K562 (cell line): ENCODE measurements at regions not wholly inside any gene's neighbourhood (a gene's known extent, or its start where the extent isn't known, plus 50 kb on each side); places are given as distances from the start of the nearest gene placed in this dataset.
"Not testable (repeated sequence)": the region's sequence is repeated elsewhere in the genome, so short reads cannot be mapped to it uniquely, and the experiment has no call there.

ENCODE experiments used
- ATAC-seq: fragments of 200-7000 bp; cut with Tn5 transposase; 3 replicates; pipeline ENCODE4 v1.9.1; 2020; ENCODE audit warnings: moderate library complexity
- BruUV-seq: library from RNA; stranded (reverse); fragments of 400-500 nt; replicated peaks from 2 replicates; lab custom pipeline; 2021; lab: Mats Ljungman, UMichigan
- CTCF ChIA-PET: fragments of 300-600 bp; formaldehyde crosslinking; extraction: SDS; loops from one replicate; lab custom pipeline; 2021; ENCODE audit warnings: low intra/inter-chr PET ratio; lab: Yijun Ruan, JAX
- POLR2A ChIA-PET: fragments of 300-600, 350-650 bp; sonication (Branson Sonifier 250); formaldehyde crosslinking; extraction: SDS; loops from one replicate; lab custom pipeline; 2021; ENCODE audit warnings: antibody characterized with exemption, inconsistent platforms; lab: Yijun Ruan, JAX
- DNase-seq, 4 experiments: peaks; one replicate each; pipeline versions ENCODE4 v3.0.0 to v3.0.0-alpha.2; 2011 to 2018; ENCODE audit warnings: low spot score in 3 of 4, mixed read lengths in 3 of 4; ENCODE audit errors: extremely low read depth in 1 of 4
- FAIRE-seq: peaks from 2 replicates; lab custom pipeline; 2011; peaks lifted over from hg19 to GRCh38; lab: Jason Lieb, UNC
- H2AFZ ChIP-seq: 2 replicates; pipeline ENCODE4 v1.6.0; 2011; ENCODE audit warnings: low read depth, low read length, control low read depth, inconsistent platforms
- H3K27ac ChIP-seq: fragments of 200-600 bp; 3 replicates; pipeline ENCODE4 v1.8.0; 2011; ENCODE audit warnings: low read depth, mild to moderate bottlenecking, control low read depth, inconsistent platforms, low read length, moderate library complexity, mixed read lengths; ENCODE audit errors: extremely low read depth
- H3K27me3 ChIP-seq, 2 experiments: fragments of 300-600 bp in 1 of 2; 2 replicates in 1 of 2; 3 replicates in 1 of 2; pipeline versions ENCODE4 v1.6.0 to v1.8.0; 2011; ENCODE audit warnings: inconsistent platforms in 2 of 2, low read length in 2 of 2, mild to moderate bottlenecking in 1 of 2, mixed read lengths in 1 of 2, moderate library complexity in 1 of 2; ENCODE audit not compliant: control insufficient read depth in 2 of 2, insufficient read depth in 2 of 2
- H3K36me3 ChIP-seq: fragments of 300-600 bp; 3 replicates; pipeline ENCODE4 v1.8.0; 2011; ENCODE audit warnings: mild to moderate bottlenecking, low read length, inconsistent platforms; ENCODE audit not compliant: control insufficient read depth, insufficient read depth
- H3K4me1 ChIP-seq, 2 experiments: fragments of 200-600 bp in 1 of 2; replicated peaks in 1 of 2; 2 replicates in 1 of 2; 3 replicates in 1 of 2; pipeline versions ENCODE4 v1.5.1 to v1.8.0; 2011; ENCODE audit warnings: inconsistent platforms in 2 of 2, low read length in 2 of 2, mild to moderate bottlenecking in 1 of 2, mixed read lengths in 1 of 2, moderate library complexity in 1 of 2; ENCODE audit not compliant: control insufficient read depth in 2 of 2, insufficient read depth in 2 of 2
- H3K4me2 ChIP-seq: 2 replicates; pipeline ENCODE4 v1.6.1; 2011; ENCODE audit warnings: low read length, control low read depth, inconsistent platforms, mixed read lengths; ENCODE audit not compliant: insufficient read depth
- H3K4me3 ChIP-seq: fragments of 200-600 bp; sonication (generic), shearing (Covaris generic); 2 replicates; pipeline ENCODE4 v1.5.1; 2016; ENCODE audit warnings: control low read depth, inconsistent platforms
- H3K79me2 ChIP-seq: fragments of 200-600 bp; 3 replicates; pipeline ENCODE4 v1.8.0; 2011; ENCODE audit warnings: low read length, inconsistent platforms; ENCODE audit not compliant: control insufficient read depth, insufficient read depth
- H3K9ac ChIP-seq, 2 experiments: 2 replicates each; pipeline versions ENCODE4 v1.6.0 to v1.6.1; 2011; ENCODE audit warnings: low read depth in 2 of 2, low read length in 2 of 2, control low read depth in 1 of 2, inconsistent platforms in 1 of 2, mild to moderate bottlenecking in 1 of 2, mixed read lengths in 1 of 2; ENCODE audit not compliant: insufficient read depth in 1 of 2
- H3K9me1 ChIP-seq: one replicate; pipeline ENCODE4 v1.6.0; 2011; ENCODE audit warnings: inconsistent platforms, mild to moderate bottlenecking, low read length, moderate library complexity; ENCODE audit not compliant: control insufficient read depth, insufficient read depth
- H3K9me3 ChIP-seq: replicated peaks from 2 replicates; pipeline ENCODE4 v1.5.1; 2011; ENCODE audit warnings: low read depth, low read length, inconsistent platforms; ENCODE audit not compliant: control insufficient read depth, insufficient read depth
- H4K20me1 ChIP-seq: replicated peaks from 2 replicates; pipeline ENCODE4 v1.6.1; 2011; ENCODE audit warnings: low read length, inconsistent platforms, mixed read lengths; ENCODE audit not compliant: control insufficient read depth, insufficient read depth
- ATF3 ChIP-seq, 2 experiments: fragments of 450-650 bp in 1 of 2; sonication (generic) in 1 of 2; formaldehyde crosslinking in 1 of 2; IDR thresholded peaks in 1 of 2; conservative IDR thresholded peaks in 1 of 2; 2 replicates each; pipeline versions ENCODE4 v1.6.1 to v1.8.1; 2016 to 2023; ENCODE audit warnings: mild to moderate bottlenecking in 2 of 2, moderate library complexity in 2 of 2, inconsistent platforms in 1 of 2, missing genetic modification reagents in 1 of 2
- FOSL1 ChIP-seq: fragments of 200-800 bp; sonication (Bioruptor generic); conservative IDR thresholded peaks from 2 replicates; pipeline ENCODE4 v1.6.1; 2016; ENCODE audit warnings: missing genetic modification characterization, missing compliant biosample characterization
- JUN ChIP-seq, 2 experiments: sonication (generic) in 1 of 2; formaldehyde crosslinking in 1 of 2; IDR thresholded peaks; 2 replicates each; pipeline versions ENCODE4 v1.6.1 to v1.8.0; 2012 to 2022; ENCODE audit warnings: borderline replicate concordance in 2 of 2, mild to moderate bottlenecking in 2 of 2, improper control_type of control experiment in 1 of 2, low read depth in 1 of 2, low read length in 1 of 2, missing genetic modification reagents in 1 of 2
- JUNB ChIP-seq: fragments of 450-650 bp; formaldehyde crosslinking; conservative IDR thresholded peaks from 2 replicates; pipeline ENCODE4 v1.4.0; 2020; ENCODE audit warnings: mild to moderate bottlenecking
- JUND ChIP-seq, 2 experiments: IDR thresholded peaks; 2 replicates in 1 of 2; 3 replicates in 1 of 2; pipeline ENCODE4 v1.6.1; 2011; ENCODE audit warnings: borderline replicate concordance in 2 of 2, low read depth in 2 of 2, low read length in 2 of 2, improper control_type of control experiment in 1 of 2, missing biosample characterization in 1 of 2, missing genetic modification characterization in 1 of 2, missing genetic modification reagents in 1 of 2
- RAD51 ChIP-seq: fragments of 450-650 bp; IDR thresholded peaks from 2 replicates; pipeline ENCODE4 v1.7.1; 2016; ENCODE audit warnings: low read depth, mild to moderate bottlenecking, borderline replicate concordance
- USF2 ChIP-seq: sonication (generic); formaldehyde crosslinking; IDR thresholded peaks from 2 replicates; pipeline ENCODE4 v1.5.0; 2020; ENCODE audit warnings: missing genetic modification reagents
- whole genome bisulfite sequencing: fragments of 100-300 bp; shearing (Covaris generic); methylation state at CpG from one replicate; pipeline ENCODE4 v1.1.6; 2016; ENCODE audit warnings: low coverage, mixed read lengths; ENCODE audit not compliant: insufficient coverage; ENCODE audit errors: missing lambda C conversion rate; 5-methylcytosine and 5-hydroxymethylcytosine counted together
- in situ Hi-C: fragments of 300-500 bp; cut with MboI; formaldehyde crosslinking; loops from 4 replicates; pipeline ENCODE4 v1.15.0; 2018; ENCODE audit warnings: inconsistent platforms, mixed read lengths
- intact Hi-C: fragments of 100-400 bp; cut with micrococcal nuclease; formaldehyde crosslinking; loops from 2 replicates; pipeline ENCODE4 v1.14.2; 2022
- TF ChIP-seq, protein P1 (sequence below): fragments of 450-650 bp; IDR thresholded peaks from 2 replicates; pipeline ENCODE4 v1.6.1; 2017; ENCODE audit warnings: antibody characterized with exemption, mild to moderate bottlenecking
- TF ChIP-seq, protein P2 (sequence below): fragments of 450-650 bp; IDR thresholded peaks from 2 replicates; pipeline ENCODE4 v1.6.1; 2016; ENCODE audit warnings: mild to moderate bottlenecking
- TF ChIP-seq, protein P3 (sequence below): sonication (generic); formaldehyde crosslinking; IDR thresholded peaks from 2 replicates; pipeline ENCODE4 v1.9.0; 2022; ENCODE audit warnings: mild to moderate bottlenecking, missing genetic modification reagents

DNA sequence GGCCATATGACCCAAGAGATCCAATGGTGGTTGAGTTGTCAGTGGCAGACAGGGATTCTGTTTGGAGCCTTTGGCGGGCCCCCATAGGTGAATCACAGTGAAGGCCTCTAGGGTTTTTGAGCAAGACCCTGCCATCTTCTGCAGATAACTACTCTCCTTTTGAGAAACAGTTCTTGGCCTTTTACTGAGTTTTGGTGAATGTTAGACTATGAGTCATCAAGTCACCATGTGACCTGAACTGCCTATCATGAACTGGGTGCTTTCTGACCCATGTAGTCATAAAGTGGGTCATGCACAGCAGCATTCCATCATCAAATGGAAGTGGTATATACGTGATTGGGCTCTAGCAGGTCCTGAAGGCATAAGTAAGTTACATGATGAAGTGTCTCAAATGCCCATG lies 236.6 kb downstream of the TFAP2B start:
- H3K4me3 ChIP-seq; intact Hi-C loops; H3K36me3 ChIP-seq; H2AFZ ChIP-seq; H3K9me1 ChIP-seq; BruUV-seq; CTCF ChIA-PET; H3K79me2 ChIP-seq; FAIRE-seq; H3K9me3 ChIP-seq; H3K9ac ChIP-seq; H3K27me3 ChIP-seq; H3K4me2 ChIP-seq; H3K27ac ChIP-seq; H4K20me1 ChIP-seq; in situ Hi-C loops; POLR2A ChIA-PET; TF ChIP-seq JUN (CRISPR knock-in tag; IDR thresholded peaks at IDR 0.05; ENCODE audit: borderline replicate concordance); ATF3 (CRISPR knock-in tag; conservative IDR thresholded peaks at IDR 0.05): not testable (repeated sequence)
- 48% methylated on average over 2 of the region's 2 CpGs for WGBS
- peaks cover 0 to 33% of the 10 kb centered on the region in 2 experiments; a peak in 3 of 5 replicates for H3K4me1 ChIP-seq
- ATAC-seq: 0 out of 3 replicates have a peak, but pooled peaks have one; percentile 31
- DNase-seq: peak in 1 of 4 experiments; percentile 46
- TF ChIP-seq, protein P1, sequence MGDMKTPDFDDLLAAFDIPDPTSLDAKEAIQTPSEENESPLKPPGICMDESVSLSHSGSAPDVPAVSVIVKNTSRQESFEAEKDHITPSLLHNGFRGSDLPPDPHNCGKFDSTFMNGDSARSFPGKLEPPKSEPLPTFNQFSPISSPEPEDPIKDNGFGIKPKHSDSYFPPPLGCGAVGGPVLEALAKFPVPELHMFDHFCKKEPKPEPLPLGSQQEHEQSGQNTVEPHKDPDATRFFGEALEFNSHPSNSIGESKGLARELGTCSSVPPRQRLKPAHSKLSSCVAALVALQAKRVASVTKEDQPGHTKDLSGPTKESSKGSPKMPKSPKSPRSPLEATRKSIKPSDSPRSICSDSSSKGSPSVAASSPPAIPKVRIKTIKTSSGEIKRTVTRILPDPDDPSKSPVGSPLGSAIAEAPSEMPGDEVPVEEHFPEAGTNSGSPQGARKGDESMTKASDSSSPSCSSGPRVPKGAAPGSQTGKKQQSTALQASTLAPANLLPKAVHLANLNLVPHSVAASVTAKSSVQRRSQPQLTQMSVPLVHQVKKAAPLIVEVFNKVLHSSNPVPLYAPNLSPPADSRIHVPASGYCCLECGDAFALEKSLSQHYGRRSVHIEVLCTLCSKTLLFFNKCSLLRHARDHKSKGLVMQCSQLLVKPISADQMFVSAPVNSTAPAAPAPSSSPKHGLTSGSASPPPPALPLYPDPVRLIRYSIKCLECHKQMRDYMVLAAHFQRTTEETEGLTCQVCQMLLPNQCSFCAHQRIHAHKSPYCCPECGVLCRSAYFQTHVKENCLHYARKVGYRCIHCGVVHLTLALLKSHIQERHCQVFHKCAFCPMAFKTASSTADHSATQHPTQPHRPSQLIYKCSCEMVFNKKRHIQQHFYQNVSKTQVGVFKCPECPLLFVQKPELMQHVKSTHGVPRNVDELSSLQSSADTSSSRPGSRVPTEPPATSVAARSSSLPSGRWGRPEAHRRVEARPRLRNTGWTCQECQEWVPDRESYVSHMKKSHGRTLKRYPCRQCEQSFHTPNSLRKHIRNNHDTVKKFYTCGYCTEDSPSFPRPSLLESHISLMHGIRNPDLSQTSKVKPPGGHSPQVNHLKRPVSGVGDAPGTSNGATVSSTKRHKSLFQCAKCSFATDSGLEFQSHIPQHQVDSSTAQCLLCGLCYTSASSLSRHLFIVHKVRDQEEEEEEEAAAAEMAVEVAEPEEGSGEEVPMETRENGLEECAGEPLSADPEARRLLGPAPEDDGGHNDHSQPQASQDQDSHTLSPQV: peak; percentile 52
- TF ChIP-seq JUN (IDR thresholded peaks at IDR 0.05; ENCODE audit: borderline replicate concordance, low read depth, low read length) (peak; percentile 53; the same call in 1 of the 2 replicates), JUND (IDR thresholded peaks at IDR 0.05; ENCODE audit: borderline replicate concordance, low read depth, low read length) (peak; percentile 80), JUND (tag; IDR thresholded peaks at IDR 0.05; ENCODE audit: borderline replicate concordance, low read depth, low read length) (peak; percentile 73; the same call in 2 of the 3 replicates), USF2 (CRISPR knock-in tag) (peak; percentile 81), ATF3 (IDR thresholded peaks at IDR 0.05) (peak; percentile 93), RAD51 (peak; percentile 69; the same call in 1 of the 2 replicates), JUNB (CRISPR knock-in tag) (peak; percentile 76), FOSL1 (tag) (peak; percentile 77)
- TF ChIP-seq, protein P2, sequence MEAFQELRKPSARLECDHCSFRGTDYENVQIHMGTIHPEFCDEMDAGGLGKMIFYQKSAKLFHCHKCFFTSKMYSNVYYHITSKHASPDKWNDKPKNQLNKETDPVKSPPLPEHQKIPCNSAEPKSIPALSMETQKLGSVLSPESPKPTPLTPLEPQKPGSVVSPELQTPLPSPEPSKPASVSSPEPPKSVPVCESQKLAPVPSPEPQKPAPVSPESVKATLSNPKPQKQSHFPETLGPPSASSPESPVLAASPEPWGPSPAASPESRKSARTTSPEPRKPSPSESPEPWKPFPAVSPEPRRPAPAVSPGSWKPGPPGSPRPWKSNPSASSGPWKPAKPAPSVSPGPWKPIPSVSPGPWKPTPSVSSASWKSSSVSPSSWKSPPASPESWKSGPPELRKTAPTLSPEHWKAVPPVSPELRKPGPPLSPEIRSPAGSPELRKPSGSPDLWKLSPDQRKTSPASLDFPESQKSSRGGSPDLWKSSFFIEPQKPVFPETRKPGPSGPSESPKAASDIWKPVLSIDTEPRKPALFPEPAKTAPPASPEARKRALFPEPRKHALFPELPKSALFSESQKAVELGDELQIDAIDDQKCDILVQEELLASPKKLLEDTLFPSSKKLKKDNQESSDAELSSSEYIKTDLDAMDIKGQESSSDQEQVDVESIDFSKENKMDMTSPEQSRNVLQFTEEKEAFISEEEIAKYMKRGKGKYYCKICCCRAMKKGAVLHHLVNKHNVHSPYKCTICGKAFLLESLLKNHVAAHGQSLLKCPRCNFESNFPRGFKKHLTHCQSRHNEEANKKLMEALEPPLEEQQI: 0 out of 2 replicates have a peak, but pooled peaks have one; percentile 31
- TF ChIP-seq, protein P3, sequence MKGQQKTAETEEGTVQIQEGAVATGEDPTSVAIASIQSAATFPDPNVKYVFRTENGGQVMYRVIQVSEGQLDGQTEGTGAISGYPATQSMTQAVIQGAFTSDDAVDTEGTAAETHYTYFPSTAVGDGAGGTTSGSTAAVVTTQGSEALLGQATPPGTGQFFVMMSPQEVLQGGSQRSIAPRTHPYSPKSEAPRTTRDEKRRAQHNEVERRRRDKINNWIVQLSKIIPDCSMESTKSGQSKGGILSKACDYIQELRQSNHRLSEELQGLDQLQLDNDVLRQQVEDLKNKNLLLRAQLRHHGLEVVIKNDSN (CRISPR knock-in tag): peak; percentile 75
